Mesenchymal stem cell (in vitro differentiated cells and primary cell): ENCODE measurements at regions not wholly inside any gene's neighbourhood (a gene's known extent, or its start where the extent isn't known, plus 50 kb on each side); places are given as distances from the start of the nearest gene placed in this dataset.

Source experiments
- DNase-seq: peaks from one replicate; pipeline ENCODE4 v3.0.0-alpha.2; 2013
- H2AFZ ChIP-seq: one replicate; pipeline ENCODE4 v1.6.1; 2013; ENCODE audit warnings: low read depth, mild to moderate bottlenecking, control low read depth, inconsistent platforms, low read length, moderate library complexity
- H2AK5ac ChIP-seq: 2 replicates; pipeline ENCODE4 v1.6.1; 2013; ENCODE audit warnings: low read length, moderate library complexity, mild to moderate bottlenecking, inconsistent platforms; ENCODE audit not compliant: severe bottlenecking
- H2BK120ac ChIP-seq: one replicate; pipeline ENCODE4 v1.6.1; 2013; ENCODE audit warnings: low read depth, mild to moderate bottlenecking, inconsistent platforms, low read length, moderate library complexity
- H2BK12ac ChIP-seq, 2 experiments: one replicate each; pipeline ENCODE4 v1.6.1; 2013; ENCODE audit warnings: inconsistent platforms in 2 of 2, low read length in 2 of 2, mild to moderate bottlenecking in 2 of 2, moderate library complexity in 2 of 2, control low read depth in 1 of 2
- H2BK15ac ChIP-seq: one replicate; pipeline ENCODE4 v1.6.1; 2013; ENCODE audit warnings: mild to moderate bottlenecking, low read depth, inconsistent platforms; ENCODE audit not compliant: poor library complexity, severe bottlenecking
- H2BK5ac ChIP-seq: 2 replicates; pipeline ENCODE4 v1.6.1; 2013; ENCODE audit warnings: low read depth, mild to moderate bottlenecking, low read length, control low read depth, inconsistent platforms; ENCODE audit not compliant: poor library complexity, severe bottlenecking
- H3K14ac ChIP-seq, 2 experiments: one replicate each; pipeline ENCODE4 v1.6.1; 2013; ENCODE audit warnings: inconsistent platforms in 2 of 2, low read length in 2 of 2, control low read depth in 1 of 2, mild to moderate bottlenecking in 1 of 2, moderate library complexity in 1 of 2
- H3K18ac ChIP-seq, 2 experiments: one replicate each; pipeline ENCODE4 v1.6.1; 2013; ENCODE audit warnings: inconsistent platforms in 2 of 2, low read length in 2 of 2, control low read depth in 1 of 2, low read depth in 1 of 2, mild to moderate bottlenecking in 1 of 2
- H3K23ac ChIP-seq, 2 experiments: one replicate each; pipeline ENCODE4 v1.6.1; 2013; ENCODE audit warnings: inconsistent platforms in 2 of 2, low read length in 2 of 2, mild to moderate bottlenecking in 2 of 2, moderate library complexity in 2 of 2, control low read depth in 1 of 2
- H3K27ac ChIP-seq: 2 replicates; pipeline ENCODE4 v1.5.1; 2013; ENCODE audit warnings: mild to moderate bottlenecking, moderate library complexity, low read length, control low read depth, inconsistent platforms; ENCODE audit not compliant: poor library complexity, severe bottlenecking
- H3K27me3 ChIP-seq, 2 experiments: 2 replicates each; pipeline versions ENCODE4 v1.6.1 to v1.7.0; 2013; ENCODE audit warnings: low read length in 2 of 2, mild to moderate bottlenecking in 2 of 2, moderate library complexity in 2 of 2, control low read depth in 1 of 2, inconsistent platforms in 1 of 2; ENCODE audit not compliant: control insufficient read depth in 1 of 2, insufficient read depth in 1 of 2
- H3K36me3 ChIP-seq, 2 experiments: 2 replicates each; pipeline versions ENCODE4 v1.6.1 to v1.7.0; 2013; ENCODE audit warnings: low read length in 2 of 2, control low read depth in 1 of 2, inconsistent platforms in 1 of 2, low read depth in 1 of 2, mild to moderate bottlenecking in 1 of 2; ENCODE audit not compliant: insufficient read depth in 2 of 2, control insufficient read depth in 1 of 2
- H3K4ac ChIP-seq, 2 experiments: one replicate each; pipeline ENCODE4 v1.6.1; 2013; ENCODE audit warnings: inconsistent platforms in 2 of 2, low read length in 2 of 2, mild to moderate bottlenecking in 2 of 2, moderate library complexity in 2 of 2, control low read depth in 1 of 2, low read depth in 1 of 2
- H3K4me1 ChIP-seq: 2 replicates; pipeline ENCODE4 v1.6.1; 2013; ENCODE audit warnings: low read depth, low read length, control low read depth; ENCODE audit not compliant: control insufficient read depth, insufficient read depth
- H3K4me2 ChIP-seq: 2 replicates; pipeline ENCODE4 v1.6.1; 2013; ENCODE audit warnings: low read length, mild to moderate bottlenecking, inconsistent platforms; ENCODE audit not compliant: poor library complexity, severe bottlenecking
- H3K4me3 ChIP-seq, 2 experiments: 2 replicates each; pipeline versions ENCODE4 v1.5.1 to v1.7.0; 2013; ENCODE audit warnings: low read length in 2 of 2, mild to moderate bottlenecking in 2 of 2, control low read depth in 1 of 2, low read depth in 1 of 2; ENCODE audit not compliant: insufficient read depth in 1 of 2
- H3K79me1 ChIP-seq: replicated peaks from 2 replicates; pipeline ENCODE4 v1.6.1; 2013; ENCODE audit warnings: mild to moderate bottlenecking, control low read depth, low read length, inconsistent platforms; ENCODE audit not compliant: poor library complexity, severe bottlenecking
- H3K9ac ChIP-seq: 2 replicates; pipeline ENCODE4 v1.7.0; 2013; ENCODE audit warnings: mild to moderate bottlenecking, low read length, moderate library complexity
- H3K9me3 ChIP-seq: 2 replicates; pipeline ENCODE4 v1.7.0; 2013; ENCODE audit warnings: mild to moderate bottlenecking, low read length; ENCODE audit not compliant: control insufficient read depth
- H4K8ac ChIP-seq: one replicate; pipeline ENCODE4 v1.6.1; 2013; ENCODE audit warnings: inconsistent platforms, mild to moderate bottlenecking, low read length, moderate library complexity
- H4K91ac ChIP-seq: one replicate; pipeline ENCODE4 v1.6.1; 2013; ENCODE audit warnings: mild to moderate bottlenecking, low read length, inconsistent platforms
- whole genome bisulfite sequencing: methylation state at CpG from one replicate; pipeline ENCODE4 v1.1.7; 2013; ENCODE audit warnings: mixed read lengths; 5-methylcytosine and 5-hydroxymethylcytosine counted together

DNA sequence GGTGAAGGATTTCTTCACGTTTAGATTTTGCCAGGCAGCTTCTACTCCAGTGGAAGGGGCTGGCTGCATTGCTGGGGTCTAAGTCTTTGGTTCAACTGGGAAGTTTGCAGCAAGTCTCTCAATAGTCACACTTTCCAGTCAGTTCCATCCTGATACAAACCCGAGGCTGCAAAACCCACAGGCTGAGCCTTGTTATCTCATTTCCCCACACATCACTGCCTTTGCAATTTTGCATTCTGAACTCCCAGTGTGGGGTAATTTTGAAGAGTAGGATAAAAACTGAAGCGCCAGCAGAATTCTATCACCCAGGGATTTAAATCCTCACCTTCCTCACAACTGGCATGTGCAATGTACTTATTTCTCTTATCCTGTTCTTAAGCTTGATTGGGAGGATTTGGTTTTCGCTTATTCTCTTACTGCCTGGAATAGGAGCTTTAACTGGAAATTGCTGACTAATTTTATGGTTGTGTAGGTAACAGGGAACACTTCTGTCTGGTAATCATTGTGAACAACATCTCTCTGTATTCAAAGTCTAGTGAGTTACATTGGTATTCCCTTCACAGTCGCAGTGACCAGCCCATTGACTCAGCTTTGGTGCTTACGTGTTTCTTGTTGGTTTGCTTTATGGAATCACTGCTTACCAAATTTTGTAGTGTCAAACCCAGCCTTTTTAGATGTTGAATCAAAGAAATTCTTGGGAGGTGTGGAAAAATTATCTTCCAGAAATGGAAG is 142.0 kb upstream of the TOPAZ1 start:
- Histone ChIP-seq H3K36me3 (peaks cover 4 to 8% of the 10 kb centered on the region in 2 experiments), H3K4me3 (no peak overlapping the region)

DNA sequence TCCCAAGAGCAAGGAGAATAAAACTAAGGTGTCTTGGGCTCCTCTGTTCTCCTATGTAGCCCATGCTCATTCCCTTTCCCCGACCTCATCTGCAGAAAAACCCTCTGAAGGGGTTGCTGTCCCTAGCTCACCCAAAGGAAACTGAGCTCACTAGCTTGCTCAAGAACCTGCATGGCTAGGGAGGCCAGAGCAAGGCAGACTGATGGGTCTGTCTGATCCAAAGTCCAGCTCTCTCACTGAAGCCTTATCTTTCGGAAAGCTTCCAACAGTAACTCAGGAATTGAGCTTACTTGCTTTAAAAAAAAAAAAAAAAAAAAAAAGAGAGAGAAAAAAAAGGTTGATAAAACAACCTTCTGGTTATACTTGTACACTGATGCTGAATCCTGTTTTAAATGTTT is 141.4 kb upstream of the TOPAZ1 start:
- no peak overlapping the region for H4K8ac ChIP-seq
- no peak overlapping the region for H3K4ac ChIP-seq
- H3K4me3 ChIP-seq, result no peak overlapping the region
- WGBS, result 87% methylated on average over 1 of the region's 2 CpGs
- H2BK120ac ChIP-seq, result no peak overlapping the region
- no peak overlapping the region for H2BK15ac ChIP-seq
- no peak overlapping the region for H3K23ac ChIP-seq
- H2AK5ac ChIP-seq, result no peak overlapping the region
- no peak overlapping the region for H2BK5ac ChIP-seq
- H4K91ac ChIP-seq, result no peak overlapping the region
- peaks cover 6% of the 10 kb centered on the region for H3K79me1 ChIP-seq
- H3K4me2 ChIP-seq, result no peak overlapping the region
- peaks cover 7% of the 10 kb centered on the region for H3K4me1 ChIP-seq
- no peak overlapping the region for H3K18ac ChIP-seq
- H3K9me3 ChIP-seq, result no peaks in the 10 kb centered on the region
- no peak overlapping the region for H3K9ac ChIP-seq
- no peak for DNase-seq
- H3K36me3 ChIP-seq, result peaks cover 4 to 8% of the 10 kb centered on the region in 2 experiments
- H3K14ac ChIP-seq, result no peak overlapping the region
- H3K27me3 ChIP-seq, result no peaks in the 10 kb centered on the region
- H2AFZ ChIP-seq, result no peak overlapping the region
- no peak overlapping the region for H3K27ac ChIP-seq
- no peak overlapping the region for H2BK12ac ChIP-seq

More for the DNA sequence above, 142.0 kb upstream of the TOPAZ1 start:
- Histone ChIP-seq H3K4ac (no peak overlapping the region), H2BK12ac (no peak overlapping the region), H2AFZ (no peak overlapping the region), H3K4me2 (no peak overlapping the region), H3K14ac (no peak overlapping the region), H3K79me1 (peaks cover 8% of the 10 kb centered on the region), H3K18ac (no peak overlapping the region), H2BK120ac (no peak overlapping the region), H3K9me3 (no peaks in the 10 kb centered on the region), H2AK5ac (no peak overlapping the region), H3K9ac (no peak overlapping the region), H2BK15ac (no peak overlapping the region), H2BK5ac (no peak overlapping the region), H3K27me3 (no peaks in the 10 kb centered on the region), H4K8ac (no peak overlapping the region), H3K23ac (no peak overlapping the region), H3K4me1 (peaks cover 7% of the 10 kb centered on the region), H3K27ac (no peak overlapping the region), H4K91ac (no peak overlapping the region)
- 67% methylated on average over 5 of the region's 6 CpGs for WGBS
- no peak for DNase-seq

DNA sequence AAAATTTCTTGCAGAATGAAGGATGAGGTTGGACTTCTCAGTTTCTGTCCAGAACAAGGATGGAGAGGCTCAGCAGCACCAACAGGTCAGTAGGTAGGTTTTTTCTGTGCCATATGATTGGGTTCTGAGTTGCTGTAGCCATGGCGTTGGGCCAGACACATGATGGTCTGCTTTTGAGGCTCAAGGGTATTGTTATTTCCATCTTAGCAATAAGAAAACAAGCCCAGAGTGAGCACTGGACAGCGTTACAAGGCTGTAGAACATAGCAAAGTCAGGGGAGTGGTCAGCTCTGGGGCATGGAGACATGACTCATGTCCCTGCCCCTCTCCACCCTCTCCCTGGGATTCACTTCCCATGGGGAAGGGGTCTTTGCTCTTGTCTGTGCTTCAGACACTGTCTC is 137.6 kb upstream of the TOPAZ1 start:
- Histone ChIP-seq H3K23ac (no peak overlapping the region), H3K14ac (no peak overlapping the region), H3K4me2 (no peak overlapping the region), H3K4ac (no peak overlapping the region), H2BK120ac (no peak overlapping the region), H3K27ac (no peak overlapping the region), H2AFZ (no peak overlapping the region), H4K8ac (no peak overlapping the region), H2BK15ac (no peak overlapping the region), H3K27me3 (no peaks in the 10 kb centered on the region), H2AK5ac (no peak overlapping the region), H3K79me1 (peaks cover 2% of the 10 kb centered on the region), H3K9me3 (no peaks in the 10 kb centered on the region), H2BK5ac (no peak overlapping the region), H4K91ac (no peak overlapping the region), H3K18ac (no peak overlapping the region), H3K36me3 (peaks cover 4 to 15% of the 10 kb centered on the region in 2 experiments), H2BK12ac (no peak overlapping the region), H3K9ac (no peak overlapping the region), H3K4me1 (peaks cover 9% of the 10 kb centered on the region), H3K4me3 (no peak overlapping the region)
- 64% methylated on average over 2 of the region's 2 CpGs for WGBS
- no peak for DNase-seq

DNA sequence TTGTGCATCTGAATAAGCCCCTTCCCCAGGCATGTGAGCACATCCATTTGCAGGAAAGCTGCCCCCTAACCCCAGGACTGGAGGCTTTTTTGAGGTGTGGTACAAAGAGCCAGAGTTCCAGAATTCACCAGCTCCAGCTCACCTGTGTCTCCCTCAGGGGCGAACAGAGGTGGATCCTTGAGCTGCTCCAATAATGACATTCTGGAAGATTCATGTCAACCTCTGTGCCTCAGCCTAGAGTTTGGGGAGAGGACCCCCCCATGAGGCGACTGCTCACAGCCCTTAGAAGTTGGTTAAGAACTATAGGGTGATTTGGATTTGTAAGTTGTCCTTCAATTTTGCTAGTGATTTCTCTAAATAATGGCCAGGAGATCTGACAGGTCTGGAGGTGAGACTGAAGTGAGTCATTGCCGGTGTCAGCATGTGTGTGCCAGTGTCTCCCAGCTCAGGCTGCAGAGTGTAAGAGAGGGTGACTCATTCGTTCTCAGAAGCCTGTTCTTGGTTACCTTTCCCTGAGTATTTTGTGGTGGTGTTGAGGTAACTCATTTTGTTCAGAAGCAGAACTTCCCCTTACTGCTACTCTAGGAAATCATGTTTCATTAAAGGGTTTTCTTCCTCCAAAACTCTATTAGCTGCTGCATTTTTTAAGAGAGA is 136.9 kb upstream of the TOPAZ1 start:
- H3K36me3 ChIP-seq, result peaks cover 7 to 23% of the 10 kb centered on the region in 2 experiments

More for the DNA sequence above, 136.9 kb upstream of the TOPAZ1 start:
- H4K91ac ChIP-seq, result no peak overlapping the region
- no peak overlapping the region for H2AFZ ChIP-seq
- H2BK5ac ChIP-seq, result no peak overlapping the region
- no peak overlapping the region for H3K23ac ChIP-seq
- no peak overlapping the region for H3K4ac ChIP-seq
- no peak overlapping the region for H2AK5ac ChIP-seq
- no peak overlapping the region for H2BK15ac ChIP-seq
- H3K79me1 ChIP-seq, result peaks cover 2% of the 10 kb centered on the region
- H2BK120ac ChIP-seq, result no peak overlapping the region
- DNase-seq, result peak; percentile 17
- H4K8ac ChIP-seq, result no peak overlapping the region
- no peak overlapping the region for H3K14ac ChIP-seq
- H3K27ac ChIP-seq, result peak overlapping the region; percentile 24
- H3K4me1 ChIP-seq, result peaks cover 9% of the 10 kb centered on the region
- 53% methylated on average over 3 of the region's 4 CpGs for WGBS
- no peaks in the 10 kb centered on the region for H3K9me3 ChIP-seq
- no peak overlapping the region for H3K4me2 ChIP-seq
- H3K27me3 ChIP-seq, result no peaks in the 10 kb centered on the region
- no peak overlapping the region for H3K4me3 ChIP-seq
- H2BK12ac ChIP-seq, result no peak overlapping the region
- no peak overlapping the region for H3K18ac ChIP-seq
- no peak overlapping the region for H3K9ac ChIP-seq
